Sigmoid colon (tissue), 6 donors: ENCODE measurements at regions not wholly inside any gene's neighbourhood (a gene's known extent, or its start where the extent isn't known, plus 50 kb on each side); places are given as distances from the start of the nearest gene placed in this dataset.

ENCODE experiments used
- DNase-seq: peaks from one replicate; pipeline ENCODE4 v3.0.0-alpha.2; 2019
- H3K27ac ChIP-seq, 4 donors: fragments of 200-600 bp; sonication (generic); one replicate each; pipeline ENCODE4 v1.5.1; 2016 to 2019; ENCODE audit warnings: mild to moderate bottlenecking in 1 of 4
- H3K27me3 ChIP-seq, 3 donors: fragments of 200-600 bp; sonication (generic); one replicate each; pipeline ENCODE4 v1.5.1; 2019; ENCODE audit warnings: mild to moderate bottlenecking in 1 of 3
- H3K36me3 ChIP-seq, 4 donors: fragments of 200-600 bp; sonication (generic); one replicate each; pipeline ENCODE4 v1.5.1; 2016 to 2019
- H3K4me1 ChIP-seq, 4 donors: fragments of 200-600 bp; sonication (generic); one replicate each; pipeline ENCODE4 v1.5.1; 2017 to 2019
- H3K4me3 ChIP-seq, 4 donors: fragments of 200-600 bp; sonication (generic); one replicate each; pipeline ENCODE4 v1.5.1; 2017 to 2019; ENCODE audit warnings: mild to moderate bottlenecking in 2 of 4, moderate library complexity in 1 of 4
- H3K9me3 ChIP-seq, 4 donors: fragments of 200-600 bp in 3 of 4; sonication (generic) in 3 of 4; one replicate each; pipeline versions ENCODE4 v1.5.1 to v1.6.1; 2013 to 2019
- CTCF ChIP-seq, 4 experiments: fragments of 450-650 bp in 3 of 4; fragments of 200-600 bp in 1 of 4; IDR thresholded peaks; one replicate each; pipeline ENCODE4 v1.5.1; 2016 to 2019; ENCODE audit warnings: antibody characterized with exemption in 4 of 4, mild to moderate bottlenecking in 3 of 4, moderate library complexity in 2 of 4
- EP300 ChIP-seq, 4 donors: sonication (generic); formaldehyde crosslinking; IDR thresholded peaks; one replicate each; pipeline ENCODE4 v1.6.1; 2017; ENCODE audit warnings: antibody characterized with exemption in 4 of 4
- POLR2A ChIP-seq, 2 donors: fragments of 450-650 bp; IDR thresholded peaks; one replicate each; pipeline ENCODE4 v1.6.1; 2016; ENCODE audit warnings: antibody characterized with exemption in 2 of 2, mild to moderate bottlenecking in 2 of 2, moderate library complexity in 2 of 2
- POLR2AphosphoS5 ChIP-seq, 4 donors: sonication (generic); formaldehyde crosslinking; IDR thresholded peaks; one replicate each; pipeline ENCODE4 v1.6.1; 2017; ENCODE audit warnings: antibody characterized with exemption in 4 of 4
- WGBS, 2 donors: extraction: QIAGEN DNeasy Blood & Tissue Kit; methylation state at CpG; one replicate each; pipeline ENCODE4 v1.1.7; 2013; 5-methylcytosine and 5-hydroxymethylcytosine counted together
- intact Hi-C: fragments of 100-400 bp; cut with DNase I; formaldehyde crosslinking; loops from one replicate; pipeline ENCODE4 v1.15.1; 2023
- donor health status: healthy with polysubstance abuse.
- donor health status: healthy.

- intact Hi-C loops: no loop called here
- DNase-seq: no peak
- no peak for TF ChIP-seq EP300 (IDR thresholded peaks at IDR 0.05)
- TF ChIP-seq POLR2A (IDR thresholded peaks at IDR 0.05): no peak
- no peak for TF ChIP-seq CTCF (IDR thresholded peaks at IDR 0.05)
- no peak for TF ChIP-seq POLR2AphosphoS5 (IDR thresholded peaks at IDR 0.05)
- Histone ChIP-seq H3K27ac (no peak overlapping the region), H3K36me3 (no peaks in the 10 kb centered on the region), H3K4me1 (no peaks in the 10 kb centered on the region), H3K4me3 (no peak overlapping the region), H3K9me3 (peaks cover under 1 to 11% (median 5%) of the 10 kb centered on the region in 4 donors), H3K27me3 (no peaks in the 10 kb centered on the region)
- WGBS, 2 donors: 43 to 70% methylated on average over 8 of the region's 8 CpGs
Observed at GRCh38 chr20:60294632-60295031, 336.4 kb downstream of the CDH26 start.

- intact Hi-C loops: no loop called here
Observed at GRCh38 chr20:60295214-60295613, 337.0 kb downstream of the CDH26 start.

GRCh38 chr20:60297649-60298048 is 339.4 kb downstream of the CDH26 start:
- Histone ChIP-seq H3K4me3 (no peak overlapping the region), H3K9me3 (no peaks in the 10 kb centered on the region), H3K27me3 (no peaks in the 10 kb centered on the region), H3K27ac (no peak overlapping the region), H3K36me3 (no peaks in the 10 kb centered on the region), H3K4me1 (no peaks in the 10 kb centered on the region)
- DNase-seq: no peak
- WGBS, 2 donors: 49 to 72% methylated on average over 9 of the region's 9 CpGs
- intact Hi-C loops: no loop called here
- no peak for TF ChIP-seq POLR2AphosphoS5 (IDR thresholded peaks at IDR 0.05)

More at GRCh38 chr20:60295214-60295613, 337.0 kb downstream of the CDH26 start:
- Histone ChIP-seq H3K27ac (no peak overlapping the region), H3K27me3 (no peaks in the 10 kb centered on the region), H3K4me3 (no peak overlapping the region), H3K36me3 (no peaks in the 10 kb centered on the region), H3K4me1 (no peaks in the 10 kb centered on the region), H3K9me3 (peaks cover 0 to 5% (median 1%) of the 10 kb centered on the region in 4 donors)
- no peak for TF ChIP-seq EP300 (IDR thresholded peaks at IDR 0.05)
- WGBS, 2 donors: 73 to 82% methylated on average over 2 of the region's 2 CpGs
- DNase-seq: no peak

GRCh38 chr20:60298647-60299046 is 340.4 kb downstream of the CDH26 start:
- Histone ChIP-seq H3K27ac (no peak overlapping the region), H3K27me3 (no peaks in the 10 kb centered on the region), H3K9me3 (no peaks in the 10 kb centered on the region), H3K4me1 (no peaks in the 10 kb centered on the region), H3K4me3 (no peak overlapping the region), H3K36me3 (no peaks in the 10 kb centered on the region)
- 81 to 83% methylated on average over 5 of the region's 5 CpGs for WGBS, 2 donors
- DNase-seq: no peak
- intact Hi-C loops: no loop called here
- TF ChIP-seq CTCF (IDR thresholded peaks at IDR 0.05) (no peak), POLR2A (IDR thresholded peaks at IDR 0.05) (no peak), POLR2AphosphoS5 (IDR thresholded peaks at IDR 0.05) (no peak), EP300 (IDR thresholded peaks at IDR 0.05) (no peak)

- WGBS, 2 donors: 28 to 68% methylated on average over 12 of the region's 12 CpGs
- H3K4me3 ChIP-seq: no peak overlapping the region
- TF ChIP-seq CTCF (IDR thresholded peaks at IDR 0.05) (no peak), POLR2AphosphoS5 (IDR thresholded peaks at IDR 0.05) (no peak), EP300 (IDR thresholded peaks at IDR 0.05) (no peak), POLR2A (IDR thresholded peaks at IDR 0.05) (no peak)
- H3K27me3 ChIP-seq: no peaks in the 10 kb centered on the region
- H3K9me3 ChIP-seq: no peaks in the 10 kb centered on the region
- H3K36me3 ChIP-seq: no peaks in the 10 kb centered on the region
- no peaks in the 10 kb centered on the region for H3K4me1 ChIP-seq
- H3K27ac ChIP-seq: no peak overlapping the region
- DNase-seq: no peak
- intact Hi-C loops: no loop called here
Observed at GRCh38 chr20:60299951-60300350, 341.7 kb downstream of the CDH26 start.

- Histone ChIP-seq H3K9me3 (no peaks in the 10 kb centered on the region), H3K4me3 (no peak overlapping the region), H3K4me1 (no peaks in the 10 kb centered on the region), H3K36me3 (no peaks in the 10 kb centered on the region), H3K27me3 (no peaks in the 10 kb centered on the region), H3K27ac (no peak overlapping the region)
- intact Hi-C loops: no loop called here
- no peak for TF ChIP-seq EP300 (IDR thresholded peaks at IDR 0.05)
- TF ChIP-seq POLR2A (IDR thresholded peaks at IDR 0.05): no peak
- TF ChIP-seq POLR2AphosphoS5 (IDR thresholded peaks at IDR 0.05): no peak
- no peak for TF ChIP-seq CTCF (IDR thresholded peaks at IDR 0.05)
- 15 to 51% methylated on average over 3 of the region's 3 CpGs for WGBS, 2 donors
- no peak for DNase-seq
Observed at GRCh38 chr20:60300374-60300773, 342.2 kb downstream of the CDH26 start.
